Retinal pigment epithelial cell (primary cell): ENCODE measurements at regions not wholly inside any gene's neighbourhood (a gene's known extent, or its start where the extent isn't known, plus 50 kb on each side); places are given as distances from the start of the nearest gene placed in this dataset.

ENCODE experiments used
- DNase-seq: peaks from one replicate; pipeline ENCODE4 v3.0.0-alpha.2; 2010; ENCODE audit warnings: low read depth
- H3K4me3 ChIP-seq: 2 replicates; pipeline ENCODE4 v1.5.1; 2011; ENCODE audit warnings: mild to moderate bottlenecking, low read length, control low read depth, moderate library complexity
- TF ChIP-seq, protein P1 (sequence below): conservative IDR thresholded peaks from 2 replicates; pipeline ENCODE4 v1.5.1; 2011; ENCODE audit warnings: low read depth, low read length, control low read depth, inconsistent platforms

DNA sequence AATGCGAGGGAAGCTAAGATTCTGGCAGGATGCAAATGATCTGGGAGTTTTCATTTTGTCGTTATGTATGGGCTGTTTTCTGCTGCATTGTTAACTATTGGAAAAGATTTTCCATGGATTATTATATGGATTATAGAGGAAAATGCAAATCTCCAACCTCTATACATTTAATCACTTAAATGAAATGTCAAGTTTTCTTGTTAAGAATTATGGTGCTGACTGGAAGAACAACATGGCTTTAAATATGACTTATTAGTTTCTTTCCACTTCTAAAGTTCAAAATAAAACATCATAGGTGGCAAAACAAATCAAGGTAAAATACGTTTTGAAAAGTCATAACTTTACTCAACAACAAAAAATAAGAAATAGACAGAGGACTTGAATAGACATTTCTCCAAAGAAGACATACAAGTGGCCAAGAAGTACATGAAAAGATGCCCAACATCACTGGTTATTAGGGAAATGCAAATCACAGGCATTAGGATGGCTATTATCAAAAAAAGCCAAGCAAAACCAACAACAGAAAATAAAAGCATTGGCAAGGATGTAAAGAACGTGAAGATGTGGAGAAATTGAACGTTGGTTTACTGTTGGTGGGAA lies 56.2 kb upstream of the CLDN5 start:
- no peak overlapping the region for H3K4me3 ChIP-seq
- no peak for DNase-seq
- TF ChIP-seq, protein P1, sequence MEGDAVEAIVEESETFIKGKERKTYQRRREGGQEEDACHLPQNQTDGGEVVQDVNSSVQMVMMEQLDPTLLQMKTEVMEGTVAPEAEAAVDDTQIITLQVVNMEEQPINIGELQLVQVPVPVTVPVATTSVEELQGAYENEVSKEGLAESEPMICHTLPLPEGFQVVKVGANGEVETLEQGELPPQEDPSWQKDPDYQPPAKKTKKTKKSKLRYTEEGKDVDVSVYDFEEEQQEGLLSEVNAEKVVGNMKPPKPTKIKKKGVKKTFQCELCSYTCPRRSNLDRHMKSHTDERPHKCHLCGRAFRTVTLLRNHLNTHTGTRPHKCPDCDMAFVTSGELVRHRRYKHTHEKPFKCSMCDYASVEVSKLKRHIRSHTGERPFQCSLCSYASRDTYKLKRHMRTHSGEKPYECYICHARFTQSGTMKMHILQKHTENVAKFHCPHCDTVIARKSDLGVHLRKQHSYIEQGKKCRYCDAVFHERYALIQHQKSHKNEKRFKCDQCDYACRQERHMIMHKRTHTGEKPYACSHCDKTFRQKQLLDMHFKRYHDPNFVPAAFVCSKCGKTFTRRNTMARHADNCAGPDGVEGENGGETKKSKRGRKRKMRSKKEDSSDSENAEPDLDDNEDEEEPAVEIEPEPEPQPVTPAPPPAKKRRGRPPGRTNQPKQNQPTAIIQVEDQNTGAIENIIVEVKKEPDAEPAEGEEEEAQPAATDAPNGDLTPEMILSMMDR = no peak

DNA sequence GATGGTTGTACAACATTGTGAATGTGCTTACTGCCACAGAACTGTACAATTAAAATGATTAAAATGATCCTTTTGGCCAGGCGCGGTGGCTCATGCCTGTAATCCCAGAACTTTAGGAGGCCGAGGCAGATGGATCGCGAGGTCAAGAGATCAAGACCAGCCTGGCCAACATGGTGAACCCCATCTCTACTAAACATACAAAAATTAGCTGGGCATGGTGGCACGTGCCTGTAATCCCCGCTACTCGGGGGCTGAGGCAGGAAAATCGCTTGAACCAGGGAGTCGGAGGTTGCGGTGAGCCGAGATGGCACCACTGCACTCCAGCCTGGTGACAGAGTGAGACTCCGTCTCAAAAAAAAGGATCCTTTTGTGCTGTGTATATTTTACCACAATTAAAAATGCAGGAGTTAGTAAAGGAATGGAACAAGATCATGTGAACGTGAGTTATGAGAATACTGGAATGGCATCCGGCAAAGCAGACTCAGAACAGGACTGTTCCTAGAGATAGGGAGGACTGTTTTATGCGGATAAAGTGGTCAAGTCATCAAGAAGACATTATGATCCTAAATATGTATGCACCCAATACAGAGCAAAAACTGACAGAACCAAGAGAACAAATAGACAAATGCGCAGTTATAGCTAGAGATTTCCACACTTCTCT lies 58.0 kb upstream of the CLDN5 start:
- TF ChIP-seq, protein P1 = no peak
- no peak for DNase-seq
- H3K4me3 ChIP-seq = no peak overlapping the region

DNA sequence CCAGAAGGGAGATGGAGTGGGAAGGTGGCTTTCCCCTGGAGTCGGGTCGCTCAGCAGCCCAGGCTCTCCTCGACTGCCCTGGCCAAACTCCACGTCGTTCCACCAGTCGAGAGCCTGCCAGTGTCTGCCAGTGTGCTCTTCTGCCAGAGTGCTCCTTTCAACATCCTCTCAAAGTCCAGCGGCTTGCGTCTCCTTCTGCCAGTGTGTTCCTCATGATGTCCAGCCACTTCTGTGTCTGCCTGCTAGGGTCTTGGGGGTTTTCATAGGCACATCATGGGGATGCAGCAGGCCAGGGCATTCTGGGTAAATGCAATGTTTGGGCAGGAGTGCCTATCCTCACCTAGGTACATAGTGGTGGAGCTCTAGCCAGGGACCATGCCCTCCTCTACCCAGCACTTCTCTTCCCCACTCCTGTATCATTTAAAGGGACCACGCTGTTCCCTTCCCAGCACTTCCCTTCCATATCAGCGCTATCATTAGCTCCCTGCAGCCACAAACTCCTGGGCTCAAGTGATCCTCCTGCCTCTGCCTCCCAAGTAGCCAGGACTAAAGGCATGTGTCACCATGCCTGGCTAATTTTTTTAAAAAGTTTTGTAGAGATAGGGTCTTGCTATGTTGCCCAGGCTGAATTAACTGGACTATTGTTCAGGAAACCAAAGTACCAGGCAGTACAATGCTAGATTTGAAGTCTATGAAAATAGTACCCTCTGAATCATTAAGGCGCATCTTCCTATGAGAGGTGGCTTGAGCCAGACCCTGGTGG lies 62.9 kb upstream of the CLDN5 start:
- no peak for DNase-seq
- TF ChIP-seq, protein P1 = no peak
- no peak overlapping the region for H3K4me3 ChIP-seq

DNA sequence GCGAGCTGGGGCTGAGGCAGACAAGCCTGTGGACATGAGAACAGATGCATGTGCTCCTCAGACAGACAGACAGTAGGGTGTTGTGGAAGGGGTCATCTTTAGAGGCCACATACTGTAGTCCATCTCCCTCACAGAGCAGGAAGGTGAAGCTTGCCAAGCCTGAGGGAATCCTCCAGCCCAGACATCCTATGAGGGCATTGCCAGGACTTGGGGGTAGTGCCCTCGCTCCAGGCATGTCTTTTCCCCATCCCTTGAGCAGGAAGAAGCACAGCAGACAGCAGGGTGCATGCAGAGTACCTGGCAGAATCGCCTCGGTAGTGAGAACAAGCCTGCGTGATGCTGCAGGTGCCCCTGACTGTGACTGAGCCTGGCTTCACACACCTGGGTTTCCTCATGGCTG lies 66.5 kb upstream of the CLDN5 start:
- TF ChIP-seq, protein P1 = no peak
- no peak overlapping the region for H3K4me3 ChIP-seq
- DNase-seq = no peak

DNA sequence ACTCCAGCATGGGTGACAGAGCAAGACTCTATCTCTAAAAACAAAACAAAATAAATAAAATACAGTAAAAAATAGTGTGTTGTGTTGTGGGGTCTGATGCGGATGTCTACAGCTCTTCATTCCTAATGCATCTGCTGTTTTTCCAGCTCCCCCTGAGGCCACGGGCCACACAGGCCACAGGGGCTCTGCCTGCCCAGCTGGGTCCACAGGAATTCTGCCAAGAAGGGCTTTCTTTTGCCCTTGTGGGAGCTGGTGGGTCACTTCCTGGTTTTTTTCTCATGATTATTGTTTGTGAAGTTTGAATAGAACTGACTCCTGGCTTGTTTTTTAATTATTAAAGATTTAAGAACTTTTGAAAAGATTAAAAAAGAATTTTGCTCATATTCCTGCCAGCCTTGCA lies 67.4 kb upstream of the CLDN5 start:
- DNase-seq = no peak
- H3K4me3 ChIP-seq = no peak overlapping the region
- TF ChIP-seq, protein P1 = no peak

DNA sequence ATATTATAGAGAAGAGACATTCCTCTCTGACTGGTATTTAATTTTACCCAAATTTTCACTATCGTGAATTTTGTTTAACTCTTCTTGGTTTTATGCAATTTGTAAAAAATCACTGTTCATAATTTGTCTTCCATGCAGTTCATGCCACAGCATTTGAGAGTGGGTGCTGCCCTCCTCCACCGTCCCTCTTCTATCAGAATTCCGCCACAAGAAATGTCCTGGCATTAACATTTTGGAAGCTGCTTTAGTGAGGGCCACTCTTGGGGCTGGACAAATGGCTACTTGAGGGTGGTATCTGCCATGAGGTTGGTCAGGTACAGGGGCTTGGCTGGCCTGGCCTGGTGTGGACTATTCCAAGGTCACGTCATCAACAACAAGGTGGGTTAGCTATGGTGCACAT lies 68.3 kb upstream of the CLDN5 start:
- TF ChIP-seq, protein P1 = no peak
- no peak for DNase-seq
- H3K4me3 ChIP-seq = no peak overlapping the region
